ENCODE measurements at regions not wholly inside any gene's neighbourhood (a gene's known extent, or its start where the extent isn't known, plus 50 kb on each side); places are given as distances from the start of the nearest gene placed in this dataset.

DNA sequence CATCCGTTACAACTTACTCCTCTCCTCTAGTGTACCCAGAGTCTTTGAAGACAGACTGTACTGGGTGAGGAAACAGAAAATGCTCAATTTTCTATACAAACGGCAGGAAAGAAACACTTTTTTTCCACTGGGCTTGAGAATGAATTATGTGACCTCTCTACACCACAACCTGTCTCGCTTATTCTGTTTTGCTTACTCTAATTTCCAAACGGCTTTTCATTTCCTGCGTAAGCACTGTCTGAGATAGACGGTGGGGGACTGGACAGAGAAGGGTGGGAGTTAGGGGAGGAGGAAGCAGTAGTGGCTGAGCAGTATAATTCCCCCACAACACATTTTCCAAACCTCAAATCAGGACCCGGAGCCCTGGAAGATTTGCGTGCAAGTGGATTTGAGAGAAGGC, 191.4 kb upstream of the SDK2 start:
- TF ChIP-seq CTCF (IDR thresholded peaks at IDR 0.05) (no peak), POLR2A (IDR thresholded peaks at IDR 0.05) (no peak)

All from testis (tissue), 2 donors.